HG03108 (cell line): ENCODE measurements at regions not wholly inside any gene's neighbourhood (a gene's known extent, or its start where the extent isn't known, plus 50 kb on each side); places are given as distances from the start of the nearest gene placed in this dataset.
A peak's percentile ranks its signal among the peaks of the same experiment; 100 is the strongest.

Experiments
- ATAC-seq: cut with Tn5 transposase; IDR thresholded peaks from one replicate; pipeline ENCODE4 v1.9.1; 2021; ENCODE audit warnings: moderate library complexity; ENCODE audit not compliant: unreplicated experiment

GRCh38 chr5:146254223-146254622, 50.8 kb downstream of the RBM27 start:
- ATAC-seq = no peak

DNA sequence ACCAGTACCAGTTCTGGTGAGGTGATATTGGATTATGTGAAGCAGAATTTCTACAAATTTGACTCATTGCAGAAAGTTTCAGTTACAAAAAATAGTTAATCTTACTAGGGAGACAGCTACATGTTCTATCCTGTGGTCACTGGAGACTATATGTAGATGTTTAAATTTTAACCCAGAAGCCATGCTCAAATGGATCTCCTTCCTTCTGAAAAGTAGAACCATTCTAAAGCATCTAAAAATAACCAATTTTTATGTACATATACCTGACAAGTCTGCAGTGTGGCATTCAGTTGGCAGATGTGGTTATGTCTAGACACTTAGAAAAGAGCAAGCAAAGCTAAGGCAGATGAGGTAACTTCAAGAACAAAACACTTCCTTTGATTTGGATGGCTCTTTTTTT, 65.5 kb upstream of the POU4F3 start:
- peak; percentile 76 for ATAC-seq

DNA sequence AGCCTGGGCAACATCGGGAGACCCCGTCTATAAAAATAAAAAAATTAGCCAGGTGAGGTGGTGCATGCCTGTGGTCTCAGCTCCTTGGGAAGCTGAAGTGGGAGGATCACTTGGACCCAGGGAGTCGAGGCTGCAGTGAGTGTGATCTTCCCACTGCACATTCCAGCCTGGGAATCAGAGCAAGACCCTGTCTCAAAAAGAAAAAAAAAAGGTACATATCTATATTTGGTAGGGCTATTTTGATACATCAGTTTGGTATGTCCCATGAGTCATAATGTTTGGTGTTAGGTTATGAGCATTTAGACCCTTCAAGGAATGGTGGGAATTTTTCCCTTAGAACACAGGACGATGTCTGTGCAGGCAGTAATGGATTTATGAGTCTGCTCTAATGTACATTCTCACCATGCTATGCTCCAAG, 55.3 kb upstream of the POU4F3 start:
- ATAC-seq = no peak

GRCh38 chr5:146284016-146284415, 54.6 kb upstream of the POU4F3 start:
- ATAC-seq = no peak
